DND-41 (cell line): ENCODE measurements at regions not wholly inside any gene's neighbourhood (a gene's known extent, or its start where the extent isn't known, plus 50 kb on each side); places are given as distances from the start of the nearest gene placed in this dataset.

Source experiments
- ATAC-seq: fragments of 200-7000 bp; cut with Tn5 transposase; 3 replicates; pipeline ENCODE4 v1.9.1; 2021; ENCODE audit warnings: low read depth; ENCODE audit not compliant: insufficient read depth
- DNase-seq: peaks from one replicate; pipeline ENCODE4 v3.0.0-alpha.2; 2020
- H2AFZ ChIP-seq: 2 replicates; pipeline ENCODE4 v1.6.0; 2012; ENCODE audit warnings: low read depth, low read length
- H3K27ac ChIP-seq: 2 replicates; pipeline ENCODE4 v1.5.1; 2012; ENCODE audit warnings: low read length, inconsistent platforms
- H3K27me3 ChIP-seq: fragments of 200-600 bp; sonication (generic); 2 replicates; pipeline ENCODE4 v1.6.0; 2012; ENCODE audit warnings: low read length, mild to moderate bottlenecking, inconsistent platforms; ENCODE audit not compliant: insufficient read depth, poor library complexity
- H3K36me3 ChIP-seq: 2 replicates; pipeline ENCODE4 v1.5.1; 2012; ENCODE audit warnings: low read length, inconsistent platforms; ENCODE audit not compliant: insufficient read depth
- H3K4me1 ChIP-seq: 2 replicates; pipeline ENCODE4 v1.5.1; 2012; ENCODE audit warnings: mild to moderate bottlenecking, low read length; ENCODE audit not compliant: insufficient read depth
- H3K4me2 ChIP-seq: 2 replicates; pipeline ENCODE4 v1.6.0; 2012; ENCODE audit warnings: mild to moderate bottlenecking, moderate library complexity, low read length, inconsistent platforms; ENCODE audit not compliant: insufficient read depth
- H3K4me3 ChIP-seq, 2 experiments: fragments of 200-600 bp in 1 of 2; shearing (Covaris generic) in 1 of 2; 2 replicates each; pipeline ENCODE4 v1.5.1; 2012 to 2016; ENCODE audit warnings: inconsistent platforms in 2 of 2, low read length in 2 of 2, mild to moderate bottlenecking in 2 of 2, low read depth in 1 of 2, moderate library complexity in 1 of 2
- H3K79me2 ChIP-seq: 2 replicates; pipeline ENCODE4 v1.6.0; 2012; ENCODE audit warnings: low read length, inconsistent platforms; ENCODE audit not compliant: insufficient read depth
- H3K9ac ChIP-seq: 2 replicates; pipeline ENCODE4 v1.6.0; 2012; ENCODE audit warnings: low read depth, mild to moderate bottlenecking, inconsistent platforms, low read length, moderate library complexity
- H3K9me3 ChIP-seq: 2 replicates; pipeline ENCODE4 v1.5.1; 2012; ENCODE audit warnings: low read length, moderate library complexity, mild to moderate bottlenecking, inconsistent platforms; ENCODE audit not compliant: insufficient read depth, severe bottlenecking
- H4K20me1 ChIP-seq: 2 replicates; pipeline ENCODE4 v1.6.0; 2012; ENCODE audit warnings: low read length; ENCODE audit not compliant: insufficient read depth
- CTCF ChIP-seq: IDR thresholded peaks from 2 replicates; pipeline ENCODE4 v1.5.1; 2012; ENCODE audit warnings: borderline replicate concordance, low read length, moderate library complexity, mild to moderate bottlenecking; ENCODE audit not compliant: poor library complexity, severe bottlenecking; ENCODE audit errors: extremely low read depth
- EZH2 ChIP-seq: IDR thresholded peaks from 3 replicates; pipeline ENCODE4 v1.6.1; 2012; ENCODE audit warnings: borderline replicate concordance, low read depth, mild to moderate bottlenecking, moderate library complexity, low read length, inconsistent platforms; ENCODE audit not compliant: severe bottlenecking

GRCh38 chr1:82299656-82300055 is 498.9 kb downstream of the ADGRL2 start:
- Histone ChIP-seq H3K36me3 (no peaks in the 10 kb centered on the region), H2AFZ (no peak overlapping the region), H3K9ac (no peak overlapping the region), H4K20me1 (no peaks in the 10 kb centered on the region), H3K4me1 (no peaks in the 10 kb centered on the region), H3K4me3 (no peak overlapping the region), H3K27ac (no peak overlapping the region), H3K79me2 (no peaks in the 10 kb centered on the region), H3K27me3 (no peaks in the 10 kb centered on the region), H3K9me3 (no peaks in the 10 kb centered on the region), H3K4me2 (no peak overlapping the region)
- ATAC-seq (no peak), DNase-seq (no peak)
- no peak for TF ChIP-seq CTCF
- no peak for TF ChIP-seq EZH2

- DNase-seq (no peak), ATAC-seq (no peak)
- Histone ChIP-seq H3K27ac (no peak overlapping the region), H3K4me3 (no peak overlapping the region), H3K27me3 (no peaks in the 10 kb centered on the region), H2AFZ (no peak overlapping the region), H3K79me2 (no peaks in the 10 kb centered on the region), H3K4me2 (no peak overlapping the region), H4K20me1 (no peaks in the 10 kb centered on the region), H3K9me3 (no peaks in the 10 kb centered on the region), H3K36me3 (no peaks in the 10 kb centered on the region), H3K9ac (no peak overlapping the region), H3K4me1 (no peaks in the 10 kb centered on the region)
- TF ChIP-seq EZH2 (no peak), CTCF (no peak)
Measured at GRCh38 chr1:82299056-82299455, 498.3 kb downstream of the ADGRL2 start.

GRCh38 chr1:82297139-82297896 is 496.6 kb downstream of the ADGRL2 start:
- Histone ChIP-seq H3K9ac (no peak overlapping the region), H3K9me3 (no peaks in the 10 kb centered on the region), H3K4me1 (no peaks in the 10 kb centered on the region), H3K79me2 (no peaks in the 10 kb centered on the region), H3K4me3 (no peak overlapping the region), H3K27me3 (no peaks in the 10 kb centered on the region), H3K36me3 (no peaks in the 10 kb centered on the region), H3K27ac (no peak overlapping the region), H4K20me1 (no peaks in the 10 kb centered on the region), H2AFZ (no peak overlapping the region), H3K4me2 (no peak overlapping the region)
- no peak for DNase-seq
- no peak for ATAC-seq
- no peak for TF ChIP-seq EZH2
- no peak for TF ChIP-seq CTCF
